ENCODE measurements at regions not wholly inside any gene's neighbourhood (a gene's known extent, or its start where the extent isn't known, plus 50 kb on each side); places are given as distances from the start of the nearest gene placed in this dataset.

DNA sequence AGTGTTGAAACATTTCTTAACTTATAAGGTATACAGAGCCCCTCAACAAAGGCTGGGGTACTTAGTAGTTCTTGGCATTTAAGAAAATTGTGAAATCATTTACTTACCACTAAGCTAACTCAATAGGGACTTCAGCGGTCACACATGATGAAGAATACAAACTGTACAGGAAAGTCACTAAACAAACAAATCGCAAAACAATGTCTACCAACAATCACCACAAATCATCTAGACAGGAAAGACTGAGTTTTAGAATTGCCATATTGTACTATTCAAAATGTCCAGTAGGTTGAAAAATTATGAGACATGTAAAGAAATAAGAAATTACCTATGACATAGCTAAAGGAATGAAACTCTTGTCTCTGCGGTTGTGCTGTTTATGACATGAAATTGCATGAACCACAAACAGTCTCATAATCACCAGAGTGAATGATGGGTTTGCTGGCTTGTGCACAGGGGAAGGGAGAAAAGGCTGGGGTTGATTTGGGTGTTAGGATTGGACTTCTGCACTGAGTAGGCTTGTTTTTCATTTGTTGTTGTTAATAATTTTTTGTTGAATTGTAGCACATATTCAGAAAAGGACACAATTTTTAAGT, 441.1 kb upstream of the MON1B start:
- no peaks in the 10 kb centered on the region for H3K4me1 Mint-ChIP-seq
- no peaks in the 10 kb centered on the region for H3K9me3 Mint-ChIP-seq
- TF ChIP-seq, protein P1, sequence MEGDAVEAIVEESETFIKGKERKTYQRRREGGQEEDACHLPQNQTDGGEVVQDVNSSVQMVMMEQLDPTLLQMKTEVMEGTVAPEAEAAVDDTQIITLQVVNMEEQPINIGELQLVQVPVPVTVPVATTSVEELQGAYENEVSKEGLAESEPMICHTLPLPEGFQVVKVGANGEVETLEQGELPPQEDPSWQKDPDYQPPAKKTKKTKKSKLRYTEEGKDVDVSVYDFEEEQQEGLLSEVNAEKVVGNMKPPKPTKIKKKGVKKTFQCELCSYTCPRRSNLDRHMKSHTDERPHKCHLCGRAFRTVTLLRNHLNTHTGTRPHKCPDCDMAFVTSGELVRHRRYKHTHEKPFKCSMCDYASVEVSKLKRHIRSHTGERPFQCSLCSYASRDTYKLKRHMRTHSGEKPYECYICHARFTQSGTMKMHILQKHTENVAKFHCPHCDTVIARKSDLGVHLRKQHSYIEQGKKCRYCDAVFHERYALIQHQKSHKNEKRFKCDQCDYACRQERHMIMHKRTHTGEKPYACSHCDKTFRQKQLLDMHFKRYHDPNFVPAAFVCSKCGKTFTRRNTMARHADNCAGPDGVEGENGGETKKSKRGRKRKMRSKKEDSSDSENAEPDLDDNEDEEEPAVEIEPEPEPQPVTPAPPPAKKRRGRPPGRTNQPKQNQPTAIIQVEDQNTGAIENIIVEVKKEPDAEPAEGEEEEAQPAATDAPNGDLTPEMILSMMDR (IDR thresholded peaks at IDR 0.05): no peak
- no peak overlapping the region for H3K4me3 Mint-ChIP-seq
- no peaks in the 10 kb centered on the region for H3K36me3 Mint-ChIP-seq (ENCODE audit: low read depth)
- H3K27ac Mint-ChIP-seq: no peak overlapping the region
- H3K27me3 Mint-ChIP-seq (ENCODE audit: low read depth, poor library complexity): peaks cover 9% of the 10 kb centered on the region
- DNase-seq: no peak

DNA sequence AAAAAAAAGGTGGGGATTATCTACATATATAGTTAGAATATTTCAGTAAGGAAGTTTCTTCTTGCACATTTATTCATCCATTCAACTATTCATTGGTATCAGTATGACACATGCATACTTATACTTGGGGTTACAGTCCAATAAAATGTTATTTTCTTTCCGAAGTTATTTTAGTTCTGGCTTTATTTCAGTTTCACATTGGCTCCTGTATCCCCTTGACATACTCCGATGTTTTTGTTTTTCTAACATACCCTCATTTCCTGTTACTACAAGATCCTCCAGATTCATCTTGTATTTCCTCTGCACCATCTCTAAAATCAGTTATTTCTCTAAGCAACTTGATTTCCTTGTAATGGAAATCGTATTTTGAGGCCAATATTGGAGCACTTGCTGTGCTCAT, 435.5 kb upstream of the MON1B start:
- H3K4me3 Mint-ChIP-seq: no peak overlapping the region
- H3K4me1 Mint-ChIP-seq: no peaks in the 10 kb centered on the region

DNA sequence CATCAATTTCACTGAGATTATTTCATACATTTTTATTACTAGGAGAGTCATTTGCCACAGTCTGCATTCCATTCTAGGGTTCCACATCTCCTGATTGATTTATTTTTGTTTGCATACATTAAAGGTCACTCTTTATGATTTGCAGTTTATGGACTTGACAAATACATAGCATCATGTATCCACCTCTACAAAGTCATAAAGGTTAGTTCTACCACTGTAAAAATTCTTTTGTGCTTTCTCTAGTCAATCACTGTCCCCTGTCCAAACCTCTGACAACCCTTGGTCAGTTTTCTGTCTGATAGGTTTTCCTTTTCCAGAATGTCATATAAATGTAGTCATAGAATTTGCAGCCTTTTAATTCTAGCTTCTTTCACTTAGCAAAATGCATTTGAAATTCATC, 434.6 kb upstream of the MON1B start:
- no peaks in the 10 kb centered on the region for H3K4me1 Mint-ChIP-seq
- TF ChIP-seq, protein P1 (IDR thresholded peaks at IDR 0.05): no peak
- no peak overlapping the region for H3K27ac Mint-ChIP-seq
- H3K36me3 Mint-ChIP-seq (ENCODE audit: low read depth): no peaks in the 10 kb centered on the region
- DNase-seq: no peak
- H3K27me3 Mint-ChIP-seq (ENCODE audit: low read depth, poor library complexity): peaks cover under 1% of the 10 kb centered on the region
- no peak overlapping the region for H3K4me3 Mint-ChIP-seq
- peaks cover 9% of the 10 kb centered on the region for H3K9me3 Mint-ChIP-seq

More for the DNA sequence above, 435.5 kb upstream of the MON1B start:
- Mint-ChIP-seq H3K9me3 (peaks cover 9% of the 10 kb centered on the region), H3K27ac (no peak overlapping the region), H3K27me3 (ENCODE audit: low read depth, poor library complexity) (peaks cover 6% of the 10 kb centered on the region), H3K36me3 (ENCODE audit: low read depth) (no peaks in the 10 kb centered on the region)
- DNase-seq: no peak
- TF ChIP-seq, protein P1 (IDR thresholded peaks at IDR 0.05): no peak

DNA sequence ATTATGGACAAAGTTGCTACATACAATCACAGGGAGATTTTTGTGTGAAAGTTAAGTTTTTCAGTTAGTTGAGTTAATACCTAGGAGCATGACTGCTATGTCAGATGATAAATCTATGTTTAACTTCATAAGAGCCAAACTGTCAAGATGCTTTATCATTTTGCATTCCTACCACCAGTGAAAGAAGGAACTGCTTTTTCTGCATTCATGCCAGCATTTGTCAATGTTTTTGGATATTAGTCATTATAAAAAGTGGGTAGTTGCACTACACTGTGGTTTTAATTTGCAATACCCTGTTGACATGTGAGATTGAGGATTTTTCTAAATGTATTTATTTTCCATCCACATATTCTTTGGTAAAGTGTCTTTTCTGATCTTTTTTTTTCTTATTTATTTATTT, 434.0 kb upstream of the MON1B start:
- no peaks in the 10 kb centered on the region for H3K4me1 Mint-ChIP-seq
- no peak for DNase-seq
- TF ChIP-seq, protein P1 (IDR thresholded peaks at IDR 0.05): no peak
- H3K27me3 Mint-ChIP-seq (ENCODE audit: low read depth, poor library complexity): no peaks in the 10 kb centered on the region
- no peaks in the 10 kb centered on the region for H3K36me3 Mint-ChIP-seq (ENCODE audit: low read depth)
- H3K27ac Mint-ChIP-seq: no peak overlapping the region
- H3K9me3 Mint-ChIP-seq: peaks cover 9% of the 10 kb centered on the region
- H3K4me3 Mint-ChIP-seq: no peak overlapping the region

DNA sequence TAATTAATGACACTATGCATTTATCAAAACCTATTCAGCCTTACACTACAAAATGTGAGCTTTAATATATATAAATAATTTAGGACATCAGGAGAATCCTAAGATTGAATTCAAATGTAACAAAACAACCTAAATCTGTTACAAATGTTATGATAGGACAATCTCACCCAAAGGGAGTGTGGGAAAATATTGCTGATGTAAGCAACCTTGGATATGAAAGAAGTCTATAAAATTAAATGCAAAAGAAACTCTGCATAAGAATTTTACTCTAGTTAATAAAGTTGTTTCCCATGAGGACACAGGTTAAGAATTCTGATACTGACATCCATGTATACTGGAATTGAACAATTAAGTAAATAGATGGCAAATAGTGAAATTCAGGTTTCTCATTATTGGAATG, 424.5 kb upstream of the MON1B start:
- DNase-seq: no peak
- H3K4me3 Mint-ChIP-seq: no peak overlapping the region
- no peak overlapping the region for H3K27ac Mint-ChIP-seq
- TF ChIP-seq, protein P1 (IDR thresholded peaks at IDR 0.05): no peak
- no peaks in the 10 kb centered on the region for H3K36me3 Mint-ChIP-seq (ENCODE audit: low read depth)
- H3K4me1 Mint-ChIP-seq: no peaks in the 10 kb centered on the region
- peaks cover 12% of the 10 kb centered on the region for H3K27me3 Mint-ChIP-seq (ENCODE audit: low read depth, poor library complexity)
- H3K9me3 Mint-ChIP-seq: peaks cover 20% of the 10 kb centered on the region

DNA sequence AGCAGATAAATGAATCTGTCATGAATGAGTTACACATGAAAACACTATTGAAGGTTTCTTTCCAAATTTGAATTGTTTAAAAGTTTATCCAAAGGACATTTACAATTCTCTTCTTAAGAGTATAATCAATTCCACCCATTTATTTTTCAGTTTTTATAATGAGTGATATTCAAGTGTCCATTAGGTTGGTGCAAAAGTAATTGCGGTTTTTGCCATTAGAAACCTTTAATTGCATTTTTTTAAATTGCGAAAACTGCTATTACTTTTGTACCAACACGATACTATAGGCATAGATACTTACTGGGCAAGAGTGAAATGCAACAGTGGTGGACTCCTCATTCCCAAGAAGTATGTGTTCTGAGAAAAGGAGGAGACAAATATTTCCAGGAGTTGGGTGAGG, 422.7 kb upstream of the MON1B start:
- peaks cover 14% of the 10 kb centered on the region for H3K9me3 Mint-ChIP-seq
- H3K27me3 Mint-ChIP-seq (ENCODE audit: low read depth, poor library complexity): peaks cover 12% of the 10 kb centered on the region
- no peaks in the 10 kb centered on the region for H3K36me3 Mint-ChIP-seq (ENCODE audit: low read depth)
- no peak overlapping the region for H3K27ac Mint-ChIP-seq
- H3K4me3 Mint-ChIP-seq: no peak overlapping the region
- no peak for DNase-seq
- H3K4me1 Mint-ChIP-seq: no peaks in the 10 kb centered on the region
- TF ChIP-seq, protein P1 (IDR thresholded peaks at IDR 0.05): no peak
